ENCODE measurements at regions not wholly inside any gene's neighbourhood (a gene's known extent, or its start where the extent isn't known, plus 50 kb on each side); places are given as distances from the start of the nearest gene placed in this dataset.

- DNase-seq (ENCODE audit: low spot score), result no peak
- H3K27ac ChIP-seq (ENCODE audit: low read depth in 1 of 2, low read length in 2 of 2), result no peak overlapping the region
- H3K9me3 ChIP-seq (ENCODE audit: control insufficient read depth in 4 of 4, low read length in 3 of 4), result no peaks in the 10 kb centered on the region
- H3K4me1 ChIP-seq (ENCODE audit: control insufficient read depth in 4 of 4, insufficient read depth in 4 of 4, low read length in 3 of 4), result peaks cover 9 to 50% (median 40%) of the 10 kb centered on the region in 4 donors
- H3K4me3 ChIP-seq (ENCODE audit: low read depth in 1 of 3, low read length in 3 of 3), result no peak overlapping the region
- no peaks in the 10 kb centered on the region for H3K36me3 ChIP-seq (ENCODE audit: control insufficient read depth in 4 of 4, insufficient read depth in 3 of 4, low read depth in 1 of 4, low read length in 3 of 4)
- H3K27me3 ChIP-seq (ENCODE audit: control insufficient read depth in 4 of 4, insufficient read depth in 4 of 4, low read length in 3 of 4), result no peaks in the 10 kb centered on the region
- TF ChIP-seq FOXA2 (IDR thresholded peaks at IDR 0.05), result no peak
- TF ChIP-seq, protein P1, sequence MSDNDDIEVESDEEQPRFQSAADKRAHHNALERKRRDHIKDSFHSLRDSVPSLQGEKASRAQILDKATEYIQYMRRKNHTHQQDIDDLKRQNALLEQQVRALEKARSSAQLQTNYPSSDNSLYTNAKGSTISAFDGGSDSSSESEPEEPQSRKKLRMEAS (IDR thresholded peaks at IDR 0.05), result no peak
- TF ChIP-seq HNF4G (IDR thresholded peaks at IDR 0.05), result no peak
- TF ChIP-seq, protein P2, sequence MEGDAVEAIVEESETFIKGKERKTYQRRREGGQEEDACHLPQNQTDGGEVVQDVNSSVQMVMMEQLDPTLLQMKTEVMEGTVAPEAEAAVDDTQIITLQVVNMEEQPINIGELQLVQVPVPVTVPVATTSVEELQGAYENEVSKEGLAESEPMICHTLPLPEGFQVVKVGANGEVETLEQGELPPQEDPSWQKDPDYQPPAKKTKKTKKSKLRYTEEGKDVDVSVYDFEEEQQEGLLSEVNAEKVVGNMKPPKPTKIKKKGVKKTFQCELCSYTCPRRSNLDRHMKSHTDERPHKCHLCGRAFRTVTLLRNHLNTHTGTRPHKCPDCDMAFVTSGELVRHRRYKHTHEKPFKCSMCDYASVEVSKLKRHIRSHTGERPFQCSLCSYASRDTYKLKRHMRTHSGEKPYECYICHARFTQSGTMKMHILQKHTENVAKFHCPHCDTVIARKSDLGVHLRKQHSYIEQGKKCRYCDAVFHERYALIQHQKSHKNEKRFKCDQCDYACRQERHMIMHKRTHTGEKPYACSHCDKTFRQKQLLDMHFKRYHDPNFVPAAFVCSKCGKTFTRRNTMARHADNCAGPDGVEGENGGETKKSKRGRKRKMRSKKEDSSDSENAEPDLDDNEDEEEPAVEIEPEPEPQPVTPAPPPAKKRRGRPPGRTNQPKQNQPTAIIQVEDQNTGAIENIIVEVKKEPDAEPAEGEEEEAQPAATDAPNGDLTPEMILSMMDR (IDR thresholded peaks at IDR 0.05; ENCODE audit: low read depth, low read length, missing input control), result no peak
- TF ChIP-seq HNF4A (conservative IDR thresholded peaks at IDR 0.05), result no peak
- TF ChIP-seq ATF3 (IDR thresholded peaks at IDR 0.05), result no peak
- no peak for TF ChIP-seq JUND (IDR thresholded peaks at IDR 0.05)
- no peak for TF ChIP-seq GABPA (IDR thresholded peaks at IDR 0.05 in 1 of 2, conservative IDR thresholded peaks at IDR 0.05 in 1 of 2)
- no peak for TF ChIP-seq YY1 (IDR thresholded peaks at IDR 0.05)
- TF ChIP-seq, protein P3, sequence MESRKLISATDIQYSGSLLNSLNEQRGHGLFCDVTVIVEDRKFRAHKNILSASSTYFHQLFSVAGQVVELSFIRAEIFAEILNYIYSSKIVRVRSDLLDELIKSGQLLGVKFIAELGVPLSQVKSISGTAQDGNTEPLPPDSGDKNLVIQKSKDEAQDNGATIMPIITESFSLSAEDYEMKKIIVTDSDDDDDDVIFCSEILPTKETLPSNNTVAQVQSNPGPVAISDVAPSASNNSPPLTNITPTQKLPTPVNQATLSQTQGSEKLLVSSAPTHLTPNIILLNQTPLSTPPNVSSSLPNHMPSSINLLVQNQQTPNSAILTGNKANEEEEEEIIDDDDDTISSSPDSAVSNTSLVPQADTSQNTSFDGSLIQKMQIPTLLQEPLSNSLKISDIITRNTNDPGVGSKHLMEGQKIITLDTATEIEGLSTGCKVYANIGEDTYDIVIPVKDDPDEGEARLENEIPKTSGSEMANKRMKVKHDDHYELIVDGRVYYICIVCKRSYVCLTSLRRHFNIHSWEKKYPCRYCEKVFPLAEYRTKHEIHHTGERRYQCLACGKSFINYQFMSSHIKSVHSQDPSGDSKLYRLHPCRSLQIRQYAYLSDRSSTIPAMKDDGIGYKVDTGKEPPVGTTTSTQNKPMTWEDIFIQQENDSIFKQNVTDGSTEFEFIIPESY (IDR thresholded peaks at IDR 0.05), result no peak
- no peak for TF ChIP-seq EGR1 (IDR thresholded peaks at IDR 0.05; ENCODE audit: low read depth in 2 of 2)
- TF ChIP-seq, protein P4, sequence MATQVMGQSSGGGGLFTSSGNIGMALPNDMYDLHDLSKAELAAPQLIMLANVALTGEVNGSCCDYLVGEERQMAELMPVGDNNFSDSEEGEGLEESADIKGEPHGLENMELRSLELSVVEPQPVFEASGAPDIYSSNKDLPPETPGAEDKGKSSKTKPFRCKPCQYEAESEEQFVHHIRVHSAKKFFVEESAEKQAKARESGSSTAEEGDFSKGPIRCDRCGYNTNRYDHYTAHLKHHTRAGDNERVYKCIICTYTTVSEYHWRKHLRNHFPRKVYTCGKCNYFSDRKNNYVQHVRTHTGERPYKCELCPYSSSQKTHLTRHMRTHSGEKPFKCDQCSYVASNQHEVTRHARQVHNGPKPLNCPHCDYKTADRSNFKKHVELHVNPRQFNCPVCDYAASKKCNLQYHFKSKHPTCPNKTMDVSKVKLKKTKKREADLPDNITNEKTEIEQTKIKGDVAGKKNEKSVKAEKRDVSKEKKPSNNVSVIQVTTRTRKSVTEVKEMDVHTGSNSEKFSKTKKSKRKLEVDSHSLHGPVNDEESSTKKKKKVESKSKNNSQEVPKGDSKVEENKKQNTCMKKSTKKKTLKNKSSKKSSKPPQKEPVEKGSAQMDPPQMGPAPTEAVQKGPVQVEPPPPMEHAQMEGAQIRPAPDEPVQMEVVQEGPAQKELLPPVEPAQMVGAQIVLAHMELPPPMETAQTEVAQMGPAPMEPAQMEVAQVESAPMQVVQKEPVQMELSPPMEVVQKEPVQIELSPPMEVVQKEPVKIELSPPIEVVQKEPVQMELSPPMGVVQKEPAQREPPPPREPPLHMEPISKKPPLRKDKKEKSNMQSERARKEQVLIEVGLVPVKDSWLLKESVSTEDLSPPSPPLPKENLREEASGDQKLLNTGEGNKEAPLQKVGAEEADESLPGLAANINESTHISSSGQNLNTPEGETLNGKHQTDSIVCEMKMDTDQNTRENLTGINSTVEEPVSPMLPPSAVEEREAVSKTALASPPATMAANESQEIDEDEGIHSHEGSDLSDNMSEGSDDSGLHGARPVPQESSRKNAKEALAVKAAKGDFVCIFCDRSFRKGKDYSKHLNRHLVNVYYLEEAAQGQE (IDR thresholded peaks at IDR 0.05), result no peak
- no peak for TF ChIP-seq FOXA1 (IDR thresholded peaks at IDR 0.05)
- TF ChIP-seq TAF1 (conservative IDR thresholded peaks at IDR 0.05), result no peak
- no peak for TF ChIP-seq NR2F2 (IDR thresholded peaks at IDR 0.05)
- no peak for TF ChIP-seq RAD21 (IDR thresholded peaks at IDR 0.05)
- no peak for TF ChIP-seq RXRA (IDR thresholded peaks at IDR 0.05)
- no peak overlapping the region for H3K9ac ChIP-seq (ENCODE audit: low read depth in 1 of 2, low read length in 2 of 2)
- WGBS, result 92% methylated on average over 5 of the region's 5 CpGs
Measured at GRCh38 chr2:39514825-39515224, 77.7 kb upstream of the MAP4K3 start.
